Mesenchymal stem cell (in vitro differentiated cells and primary cell): ENCODE measurements at regions not wholly inside any gene's neighbourhood (a gene's known extent, or its start where the extent isn't known, plus 50 kb on each side); places are given as distances from the start of the nearest gene placed in this dataset.
A peak's percentile ranks its signal among the peaks of the same experiment; 100 is the strongest.

Experiments used
- DNase-seq: peaks from one replicate; pipeline ENCODE4 v3.0.0-alpha.2; 2013
- H2AFZ ChIP-seq: one replicate; pipeline ENCODE4 v1.6.1; 2013; ENCODE audit warnings: low read depth, mild to moderate bottlenecking, control low read depth, inconsistent platforms, low read length, moderate library complexity
- H2AK5ac ChIP-seq: 2 replicates; pipeline ENCODE4 v1.6.1; 2013; ENCODE audit warnings: low read length, moderate library complexity, mild to moderate bottlenecking, inconsistent platforms; ENCODE audit not compliant: severe bottlenecking
- H2BK120ac ChIP-seq: one replicate; pipeline ENCODE4 v1.6.1; 2013; ENCODE audit warnings: low read depth, mild to moderate bottlenecking, inconsistent platforms, low read length, moderate library complexity
- H2BK12ac ChIP-seq, 2 experiments: one replicate each; pipeline ENCODE4 v1.6.1; 2013; ENCODE audit warnings: inconsistent platforms in 2 of 2, low read length in 2 of 2, mild to moderate bottlenecking in 2 of 2, moderate library complexity in 2 of 2, control low read depth in 1 of 2
- H2BK15ac ChIP-seq: one replicate; pipeline ENCODE4 v1.6.1; 2013; ENCODE audit warnings: mild to moderate bottlenecking, low read depth, inconsistent platforms; ENCODE audit not compliant: poor library complexity, severe bottlenecking
- H2BK5ac ChIP-seq: 2 replicates; pipeline ENCODE4 v1.6.1; 2013; ENCODE audit warnings: low read depth, mild to moderate bottlenecking, low read length, control low read depth, inconsistent platforms; ENCODE audit not compliant: poor library complexity, severe bottlenecking
- H3K14ac ChIP-seq, 2 experiments: one replicate each; pipeline ENCODE4 v1.6.1; 2013; ENCODE audit warnings: inconsistent platforms in 2 of 2, low read length in 2 of 2, control low read depth in 1 of 2, mild to moderate bottlenecking in 1 of 2, moderate library complexity in 1 of 2
- H3K18ac ChIP-seq, 2 experiments: one replicate each; pipeline ENCODE4 v1.6.1; 2013; ENCODE audit warnings: inconsistent platforms in 2 of 2, low read length in 2 of 2, control low read depth in 1 of 2, low read depth in 1 of 2, mild to moderate bottlenecking in 1 of 2
- H3K23ac ChIP-seq, 2 experiments: one replicate each; pipeline ENCODE4 v1.6.1; 2013; ENCODE audit warnings: inconsistent platforms in 2 of 2, low read length in 2 of 2, mild to moderate bottlenecking in 2 of 2, moderate library complexity in 2 of 2, control low read depth in 1 of 2
- H3K27ac ChIP-seq: 2 replicates; pipeline ENCODE4 v1.5.1; 2013; ENCODE audit warnings: mild to moderate bottlenecking, moderate library complexity, low read length, control low read depth, inconsistent platforms; ENCODE audit not compliant: poor library complexity, severe bottlenecking
- H3K27me3 ChIP-seq, 2 experiments: 2 replicates each; pipeline versions ENCODE4 v1.6.1 to v1.7.0; 2013; ENCODE audit warnings: low read length in 2 of 2, mild to moderate bottlenecking in 2 of 2, moderate library complexity in 2 of 2, control low read depth in 1 of 2, inconsistent platforms in 1 of 2; ENCODE audit not compliant: control insufficient read depth in 1 of 2, insufficient read depth in 1 of 2
- H3K36me3 ChIP-seq, 2 experiments: 2 replicates each; pipeline versions ENCODE4 v1.6.1 to v1.7.0; 2013; ENCODE audit warnings: low read length in 2 of 2, control low read depth in 1 of 2, inconsistent platforms in 1 of 2, low read depth in 1 of 2, mild to moderate bottlenecking in 1 of 2; ENCODE audit not compliant: insufficient read depth in 2 of 2, control insufficient read depth in 1 of 2
- H3K4ac ChIP-seq, 2 experiments: one replicate each; pipeline ENCODE4 v1.6.1; 2013; ENCODE audit warnings: inconsistent platforms in 2 of 2, low read length in 2 of 2, mild to moderate bottlenecking in 2 of 2, moderate library complexity in 2 of 2, control low read depth in 1 of 2, low read depth in 1 of 2
- H3K4me1 ChIP-seq: 2 replicates; pipeline ENCODE4 v1.6.1; 2013; ENCODE audit warnings: low read depth, low read length, control low read depth; ENCODE audit not compliant: control insufficient read depth, insufficient read depth
- H3K4me2 ChIP-seq: 2 replicates; pipeline ENCODE4 v1.6.1; 2013; ENCODE audit warnings: low read length, mild to moderate bottlenecking, inconsistent platforms; ENCODE audit not compliant: poor library complexity, severe bottlenecking
- H3K4me3 ChIP-seq, 2 experiments: 2 replicates each; pipeline versions ENCODE4 v1.5.1 to v1.7.0; 2013; ENCODE audit warnings: low read length in 2 of 2, mild to moderate bottlenecking in 2 of 2, control low read depth in 1 of 2, low read depth in 1 of 2; ENCODE audit not compliant: insufficient read depth in 1 of 2
- H3K79me1 ChIP-seq: replicated peaks from 2 replicates; pipeline ENCODE4 v1.6.1; 2013; ENCODE audit warnings: mild to moderate bottlenecking, control low read depth, low read length, inconsistent platforms; ENCODE audit not compliant: poor library complexity, severe bottlenecking
- H3K9ac ChIP-seq: 2 replicates; pipeline ENCODE4 v1.7.0; 2013; ENCODE audit warnings: mild to moderate bottlenecking, low read length, moderate library complexity
- H3K9me3 ChIP-seq: 2 replicates; pipeline ENCODE4 v1.7.0; 2013; ENCODE audit warnings: mild to moderate bottlenecking, low read length; ENCODE audit not compliant: control insufficient read depth
- H4K8ac ChIP-seq: one replicate; pipeline ENCODE4 v1.6.1; 2013; ENCODE audit warnings: inconsistent platforms, mild to moderate bottlenecking, low read length, moderate library complexity
- H4K91ac ChIP-seq: one replicate; pipeline ENCODE4 v1.6.1; 2013; ENCODE audit warnings: mild to moderate bottlenecking, low read length, inconsistent platforms
- WGBS: methylation state at CpG from one replicate; pipeline ENCODE4 v1.1.7; 2013; ENCODE audit warnings: mixed read lengths; 5-methylcytosine and 5-hydroxymethylcytosine counted together

- Histone ChIP-seq H2AK5ac (no peak overlapping the region), H3K4ac (no peak overlapping the region), H3K9ac (no peak overlapping the region), H2BK120ac (no peak overlapping the region), H2AFZ (no peak overlapping the region), H3K79me1 (no peaks in the 10 kb centered on the region), H4K8ac (no peak overlapping the region), H3K9me3 (peaks cover 3% of the 10 kb centered on the region), H4K91ac (no peak overlapping the region), H3K18ac (no peak overlapping the region), H3K4me3 (no peak overlapping the region), H2BK5ac (no peak overlapping the region), H3K23ac (no peak overlapping the region), H3K4me2 (no peak overlapping the region), H3K27me3 (no peaks in the 10 kb centered on the region), H3K36me3 (no peaks in the 10 kb centered on the region), H2BK15ac (no peak overlapping the region), H3K4me1 (no peaks in the 10 kb centered on the region), H3K14ac (peak overlapping the region in 1 of 2 experiments; percentile 49), H3K27ac (no peak overlapping the region), H2BK12ac (no peak overlapping the region)
- WGBS: 93% methylated on average over 2 of the region's 2 CpGs
- DNase-seq: peak; percentile 46
Measured at GRCh38 chr13:47126432-47126831, 229.6 kb upstream of the HTR2A start.

- H3K23ac ChIP-seq: no peak overlapping the region
- 93% methylated on average over 1 of the region's 1 CpG for WGBS
- no peak overlapping the region for H3K4me3 ChIP-seq
- H3K4me2 ChIP-seq: no peak overlapping the region
- H2BK12ac ChIP-seq: no peak overlapping the region
- H4K8ac ChIP-seq: no peak overlapping the region
- H2AK5ac ChIP-seq: no peak overlapping the region
- H3K4me1 ChIP-seq: no peaks in the 10 kb centered on the region
- no peak overlapping the region for H2BK5ac ChIP-seq
- H3K9me3 ChIP-seq: peaks cover 3% of the 10 kb centered on the region
- no peaks in the 10 kb centered on the region for H3K36me3 ChIP-seq
- H3K4ac ChIP-seq: no peak overlapping the region
- H2AFZ ChIP-seq: no peak overlapping the region
- no peak overlapping the region for H2BK120ac ChIP-seq
- H2BK15ac ChIP-seq: no peak overlapping the region
- DNase-seq: no peak
- no peak overlapping the region for H3K9ac ChIP-seq
- H3K27me3 ChIP-seq: no peaks in the 10 kb centered on the region
- H3K79me1 ChIP-seq: no peaks in the 10 kb centered on the region
- no peak overlapping the region for H3K14ac ChIP-seq
- no peak overlapping the region for H3K27ac ChIP-seq
- peak overlapping the region in 1 of 2 experiments; percentile 30 for H3K18ac ChIP-seq
- H4K91ac ChIP-seq: no peak overlapping the region
Measured at GRCh38 chr13:47121092-47121763, 224.4 kb upstream of the HTR2A start.

- H3K9me3 ChIP-seq: peaks cover 3% of the 10 kb centered on the region
- no peak overlapping the region for H3K14ac ChIP-seq
- no peaks in the 10 kb centered on the region for H3K79me1 ChIP-seq
- H3K4me1 ChIP-seq: no peaks in the 10 kb centered on the region
- H2BK12ac ChIP-seq: peak overlapping the region; percentile 17 to 72
- no peak overlapping the region for H3K4ac ChIP-seq
- no peak overlapping the region for H3K23ac ChIP-seq
- H3K4me3 ChIP-seq: no peak overlapping the region
- peak overlapping the region; percentile 97 for H2BK120ac ChIP-seq
- H3K27me3 ChIP-seq: no peaks in the 10 kb centered on the region
- H3K4me2 ChIP-seq: no peak overlapping the region
- H4K8ac ChIP-seq: peak overlapping the region; percentile 58
- no peak overlapping the region for H3K9ac ChIP-seq
- no peaks in the 10 kb centered on the region for H3K36me3 ChIP-seq
- H3K18ac ChIP-seq: peak overlapping the region; percentile 38 to 75
- H2AK5ac ChIP-seq: no peak overlapping the region
- 89% methylated on average over 5 of the region's 5 CpGs for WGBS
- H2BK15ac ChIP-seq: no peak overlapping the region
- peak overlapping the region; percentile 87 for H4K91ac ChIP-seq
- DNase-seq: no peak
- no peak overlapping the region for H2BK5ac ChIP-seq
- H3K27ac ChIP-seq: no peak overlapping the region
- H2AFZ ChIP-seq: no peak overlapping the region
Measured at GRCh38 chr13:47120282-47120681, 223.4 kb upstream of the HTR2A start.

- Histone ChIP-seq H3K9me3 (peaks cover 3% of the 10 kb centered on the region), H2AK5ac (no peak overlapping the region), H3K23ac (no peak overlapping the region), H3K36me3 (no peaks in the 10 kb centered on the region), H4K91ac (no peak overlapping the region), H2BK12ac (no peak overlapping the region), H2BK120ac (no peak overlapping the region), H4K8ac (no peak overlapping the region), H3K9ac (no peak overlapping the region), H3K4me3 (no peak overlapping the region), H2BK15ac (no peak overlapping the region), H3K18ac (no peak overlapping the region), H2AFZ (no peak overlapping the region), H3K4me1 (no peaks in the 10 kb centered on the region), H3K27ac (no peak overlapping the region), H2BK5ac (no peak overlapping the region), H3K27me3 (no peaks in the 10 kb centered on the region), H3K14ac (no peak overlapping the region), H3K79me1 (no peaks in the 10 kb centered on the region), H3K4me2 (no peak overlapping the region), H3K4ac (no peak overlapping the region)
- DNase-seq: no peak
- WGBS: 64% methylated on average over 2 of the region's 2 CpGs
Measured at GRCh38 chr13:47119575-47120235, 222.9 kb upstream of the HTR2A start.
